Progenitor cell of endocrine pancreas (in vitro differentiated cells): ENCODE measurements at regions not wholly inside any gene's neighbourhood (a gene's known extent, or its start where the extent isn't known, plus 50 kb on each side); places are given as distances from the start of the nearest gene placed in this dataset.
A peak's percentile ranks its signal among the peaks of the same experiment; 100 is the strongest.

Source experiments
- DNase-seq: peaks from one replicate; pipeline ENCODE4 v3.0.0; 2021; ENCODE audit warnings: low spot score; ENCODE audit not compliant: unreplicated experiment
- H3K27ac Mint-ChIP-seq: 2 replicates; pipeline ENCODE4 v1.8.0; 2021; ENCODE audit warnings: mild to moderate bottlenecking, moderate library complexity, mixed read lengths
- H3K27me3 Mint-ChIP-seq: 2 replicates; pipeline ENCODE4 v1.8.0; 2021; ENCODE audit warnings: mixed read lengths
- H3K36me3 Mint-ChIP-seq: 2 replicates; pipeline ENCODE4 v1.8.0; 2022; ENCODE audit warnings: mixed read lengths; ENCODE audit not compliant: insufficient read depth
- H3K4me1 Mint-ChIP-seq: 2 replicates; pipeline ENCODE4 v1.8.0; 2021; ENCODE audit warnings: low read depth, mixed read lengths
- H3K4me3 Mint-ChIP-seq: 2 replicates; pipeline ENCODE4 v1.8.0; 2021; ENCODE audit warnings: low read depth, mild to moderate bottlenecking, moderate library complexity, mixed read lengths
- H3K9me3 Mint-ChIP-seq: 2 replicates; pipeline ENCODE4 v1.8.0; 2021; ENCODE audit warnings: low read depth, mixed read lengths
- TF ChIP-seq, protein P1 (sequence below): fragments of 200-600 bp; sonication (generic); IDR thresholded peaks from one replicate; pipeline ENCODE4 v1.5.0; 2021; ENCODE audit warnings: antibody characterized with exemption, mild to moderate bottlenecking; ENCODE audit not compliant: unreplicated experiment

DNA sequence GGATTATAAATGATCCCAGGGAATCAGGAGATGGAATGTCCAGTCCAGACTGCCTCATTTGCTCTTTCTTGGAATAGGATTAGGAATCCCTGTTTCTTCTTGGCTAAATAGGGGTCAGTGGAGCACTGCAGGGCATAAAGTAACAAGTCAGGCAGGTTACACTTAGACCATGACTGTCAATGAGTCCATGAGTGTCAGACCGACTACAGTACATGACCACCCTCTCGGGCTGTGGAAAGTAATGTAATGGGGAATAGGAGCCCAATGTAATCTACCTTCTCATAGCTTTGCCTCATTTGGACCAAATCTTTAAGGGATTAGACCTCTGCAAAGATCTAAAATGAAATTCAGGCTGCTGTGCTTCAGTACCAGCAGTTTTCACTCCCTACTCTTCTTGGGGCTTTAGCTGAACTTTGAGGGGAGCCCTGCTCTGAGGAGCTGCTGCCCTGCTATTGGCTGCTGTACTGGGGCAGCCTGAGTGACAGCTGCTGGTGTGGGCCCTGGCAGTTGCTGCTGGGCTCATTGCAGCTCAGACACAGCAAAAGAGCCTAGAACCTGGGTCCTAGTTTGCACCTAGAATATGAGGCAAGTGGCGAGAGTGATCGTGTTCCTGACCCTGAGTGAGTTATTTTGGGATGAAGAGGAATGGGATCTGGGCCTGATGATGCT lies 62.2 kb upstream of the OR4E1 start:
- no peak for DNase-seq
- Mint-ChIP-seq H3K4me1 (no peaks in the 10 kb centered on the region), H3K27me3 (peaks cover 14% of the 10 kb centered on the region), H3K36me3 (no peaks in the 10 kb centered on the region), H3K4me3 (no peak overlapping the region), H3K27ac (no peak overlapping the region), H3K9me3 (no peaks in the 10 kb centered on the region)
- TF ChIP-seq, protein P1, sequence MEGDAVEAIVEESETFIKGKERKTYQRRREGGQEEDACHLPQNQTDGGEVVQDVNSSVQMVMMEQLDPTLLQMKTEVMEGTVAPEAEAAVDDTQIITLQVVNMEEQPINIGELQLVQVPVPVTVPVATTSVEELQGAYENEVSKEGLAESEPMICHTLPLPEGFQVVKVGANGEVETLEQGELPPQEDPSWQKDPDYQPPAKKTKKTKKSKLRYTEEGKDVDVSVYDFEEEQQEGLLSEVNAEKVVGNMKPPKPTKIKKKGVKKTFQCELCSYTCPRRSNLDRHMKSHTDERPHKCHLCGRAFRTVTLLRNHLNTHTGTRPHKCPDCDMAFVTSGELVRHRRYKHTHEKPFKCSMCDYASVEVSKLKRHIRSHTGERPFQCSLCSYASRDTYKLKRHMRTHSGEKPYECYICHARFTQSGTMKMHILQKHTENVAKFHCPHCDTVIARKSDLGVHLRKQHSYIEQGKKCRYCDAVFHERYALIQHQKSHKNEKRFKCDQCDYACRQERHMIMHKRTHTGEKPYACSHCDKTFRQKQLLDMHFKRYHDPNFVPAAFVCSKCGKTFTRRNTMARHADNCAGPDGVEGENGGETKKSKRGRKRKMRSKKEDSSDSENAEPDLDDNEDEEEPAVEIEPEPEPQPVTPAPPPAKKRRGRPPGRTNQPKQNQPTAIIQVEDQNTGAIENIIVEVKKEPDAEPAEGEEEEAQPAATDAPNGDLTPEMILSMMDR, result no peak

DNA sequence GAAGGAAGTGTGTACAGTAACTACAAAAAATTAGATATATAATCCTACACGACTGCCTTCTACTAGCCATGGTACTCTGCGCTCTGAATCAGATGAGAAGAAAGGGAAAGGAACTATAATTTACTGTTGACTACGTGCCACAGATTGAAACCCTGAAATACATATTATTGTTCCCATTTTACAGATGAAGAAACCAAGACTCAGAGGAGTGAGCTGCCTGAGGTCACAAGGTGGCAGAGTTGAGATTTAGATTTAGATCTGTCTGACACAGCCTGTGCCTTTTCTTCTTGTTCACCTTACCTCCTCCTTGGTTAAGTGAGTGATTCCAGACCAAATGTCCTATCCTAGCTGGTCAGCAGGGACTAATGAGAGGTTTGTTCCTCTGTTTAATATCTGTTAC lies 61.6 kb upstream of the OR4E1 start:
- no peaks in the 10 kb centered on the region for H3K9me3 Mint-ChIP-seq
- H3K27me3 Mint-ChIP-seq, result peaks cover 10% of the 10 kb centered on the region
- no peak for DNase-seq
- H3K4me3 Mint-ChIP-seq, result no peak overlapping the region
- no peaks in the 10 kb centered on the region for H3K36me3 Mint-ChIP-seq
- no peak overlapping the region for H3K27ac Mint-ChIP-seq
- H3K4me1 Mint-ChIP-seq, result no peaks in the 10 kb centered on the region
- TF ChIP-seq, protein P1, result no peak

DNA sequence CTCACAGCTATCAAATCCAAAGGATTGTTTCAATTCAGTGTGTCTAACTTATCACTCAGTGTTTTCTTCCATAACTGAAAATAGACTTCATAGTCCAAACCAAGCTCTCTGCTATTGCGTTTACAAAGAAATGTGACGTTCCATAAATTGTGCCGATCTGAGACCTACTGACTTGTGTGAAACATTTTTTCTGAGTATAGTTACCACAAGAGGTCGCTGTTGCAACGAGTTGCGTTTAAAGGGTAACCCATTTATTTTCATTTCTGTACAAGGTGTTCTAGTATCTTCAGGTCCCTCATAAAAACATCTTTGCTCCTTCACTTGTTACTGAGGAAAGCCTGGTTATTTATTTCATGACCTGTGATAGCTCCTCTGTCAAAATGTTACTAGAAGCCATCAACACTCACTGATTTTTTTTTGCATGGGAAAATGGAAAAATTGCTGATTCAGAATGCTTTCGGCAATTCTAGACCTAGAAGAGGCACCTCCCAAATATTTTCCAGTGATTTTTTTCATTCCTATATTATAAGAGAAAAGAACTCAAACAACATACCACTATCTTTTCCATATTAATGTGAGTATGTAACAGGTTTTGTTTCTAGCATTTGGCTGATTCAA lies 60.9 kb upstream of the OR4E1 start:
- no peaks in the 10 kb centered on the region for H3K4me1 Mint-ChIP-seq
- H3K27ac Mint-ChIP-seq, result no peak overlapping the region
- no peaks in the 10 kb centered on the region for H3K36me3 Mint-ChIP-seq
- H3K4me3 Mint-ChIP-seq, result no peak overlapping the region
- no peak for DNase-seq
- H3K9me3 Mint-ChIP-seq, result no peaks in the 10 kb centered on the region
- H3K27me3 Mint-ChIP-seq, result peaks cover 7% of the 10 kb centered on the region
- TF ChIP-seq, protein P1, result peak; percentile 69

DNA sequence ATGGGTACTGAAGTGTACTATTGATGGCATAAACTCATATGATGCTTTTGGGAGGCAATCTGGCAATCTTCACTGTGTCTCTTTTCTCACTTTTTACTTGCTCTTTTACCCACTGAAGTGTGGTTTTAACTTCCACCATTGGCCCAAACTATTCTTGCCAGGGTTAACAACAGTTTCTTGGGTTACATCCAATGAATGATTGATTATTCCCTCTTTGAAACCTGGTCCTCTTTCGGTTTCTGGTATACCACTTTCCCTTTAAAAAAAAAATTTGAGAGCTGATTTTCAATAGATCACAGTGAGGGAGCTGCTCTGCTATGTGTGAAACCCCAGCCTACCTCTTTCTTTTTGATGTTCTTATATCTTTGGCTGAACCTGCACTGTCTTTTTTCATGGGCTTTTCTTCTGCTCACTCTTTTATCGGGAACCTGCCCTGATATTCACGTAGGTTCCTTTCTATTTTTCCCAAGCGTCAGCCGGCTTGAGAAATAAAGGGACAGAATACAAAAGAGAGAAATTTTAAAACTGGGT lies 56.1 kb upstream of the OR4E1 start:
- DNase-seq, result no peak
- TF ChIP-seq, protein P1, result no peak
- no peaks in the 10 kb centered on the region for H3K36me3 Mint-ChIP-seq
- no peak overlapping the region for H3K27ac Mint-ChIP-seq
- no peaks in the 10 kb centered on the region for H3K9me3 Mint-ChIP-seq
- H3K27me3 Mint-ChIP-seq, result peaks cover 7% of the 10 kb centered on the region
- no peaks in the 10 kb centered on the region for H3K4me1 Mint-ChIP-seq
- H3K4me3 Mint-ChIP-seq, result no peak overlapping the region

DNA sequence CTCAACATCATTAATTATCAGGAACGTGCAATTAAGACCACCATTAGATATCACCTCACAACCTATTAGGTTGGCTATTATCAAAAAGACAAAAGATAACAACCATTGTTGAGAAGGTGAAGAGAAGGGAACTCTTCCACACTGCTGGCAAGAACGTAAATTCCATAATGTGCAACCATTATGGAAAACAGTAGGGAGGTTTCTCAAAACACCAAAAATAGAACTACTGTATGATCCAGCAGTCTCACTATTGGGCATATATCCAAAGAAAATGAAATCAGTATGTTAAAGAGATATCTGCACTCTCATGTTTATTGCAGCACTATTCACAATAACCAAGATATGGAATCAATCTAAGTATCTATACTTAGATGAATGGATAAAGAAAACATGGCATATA lies 51.6 kb upstream of the OR4E1 start:
- H3K4me1 Mint-ChIP-seq, result no peaks in the 10 kb centered on the region
- no peaks in the 10 kb centered on the region for H3K36me3 Mint-ChIP-seq
- TF ChIP-seq, protein P1, result no peak
- no peak overlapping the region for H3K4me3 Mint-ChIP-seq
- DNase-seq, result no peak
- peaks cover 4% of the 10 kb centered on the region for H3K27me3 Mint-ChIP-seq
- no peaks in the 10 kb centered on the region for H3K9me3 Mint-ChIP-seq
- no peak overlapping the region for H3K27ac Mint-ChIP-seq
